H1 (cell line): ENCODE measurements at regions not wholly inside any gene's neighbourhood (a gene's known extent, or its start where the extent isn't known, plus 50 kb on each side); places are given as distances from the start of the nearest gene placed in this dataset.

Source experiments
- CTCF ChIA-PET: fragments of 300-600 bp; sonication (Branson Sonifier 250); formaldehyde crosslinking; loops from one replicate; lab custom pipeline; 2021; ENCODE audit not compliant: partially characterized antibody; lab: Charles Lee
- POLR2A ChIA-PET: fragments of 300-600 bp; sonication (Branson Sonifier 250); formaldehyde crosslinking; loops from one replicate; lab custom pipeline; 2021; ENCODE audit warnings: inconsistent platforms; ENCODE audit not compliant: partially characterized antibody; lab: Charles Lee
- DNase-seq, 2 experiments: peaks; one replicate each; pipeline versions ENCODE4 v3.0.0 to v3.0.0-alpha.2; 2010 to 2022; ENCODE audit warnings: low spot score in 2 of 2, low read depth in 1 of 2, mixed read lengths in 1 of 2
- FAIRE-seq: peaks from 2 replicates; lab custom pipeline; 2011; peaks lifted over from hg19 to GRCh38; lab: Jason Lieb, UNC
- H2AFZ ChIP-seq: 2 replicates; pipeline ENCODE4 v1.8.1; 2012; ENCODE audit warnings: low read length, inconsistent platforms
- H2AK5ac ChIP-seq: 2 replicates; pipeline ENCODE4 v1.6.1; 2013; ENCODE audit warnings: low read depth, low read length
- H2BK120ac ChIP-seq: replicated peaks from 2 replicates; pipeline ENCODE3; 2013; ENCODE audit warnings: low read depth, low read length, inconsistent platforms
- H2BK12ac ChIP-seq: 2 replicates; pipeline ENCODE4 v1.6.1; 2013; ENCODE audit warnings: low read depth, low read length
- H2BK15ac ChIP-seq: 2 replicates; pipeline ENCODE4 v1.6.1; 2013; ENCODE audit warnings: low read length
- H2BK20ac ChIP-seq: 2 replicates; pipeline ENCODE4 v1.6.1; 2013; ENCODE audit warnings: low read length
- H2BK5ac ChIP-seq: 2 replicates; pipeline ENCODE4 v1.6.1; 2013; ENCODE audit warnings: low read depth, low read length
- H3K14ac ChIP-seq: 2 replicates; pipeline ENCODE4 v1.6.1; 2013; ENCODE audit warnings: inconsistent platforms; ENCODE audit not compliant: insufficient read length
- H3K18ac ChIP-seq: 2 replicates; pipeline ENCODE4 v1.6.1; 2013; ENCODE audit warnings: low read length; ENCODE audit errors: extremely low read depth
- H3K23ac ChIP-seq: 2 replicates; pipeline ENCODE4 v1.6.1; 2013; ENCODE audit warnings: inconsistent platforms; ENCODE audit not compliant: insufficient read length
- H3K23me2 ChIP-seq: 2 replicates; pipeline ENCODE4 v1.6.1; 2013; ENCODE audit warnings: low read depth, low read length
- H3K27ac ChIP-seq: 2 replicates; pipeline ENCODE4 v1.6.1; 2011; ENCODE audit warnings: low read depth, low read length, inconsistent platforms
- H3K27me3 ChIP-seq, 4 experiments: replicated peaks in 1 of 4; 1 replicate in 1 of 4; 2 replicates in 3 of 4; pipeline versions ENCODE4 v1.6.1 to v1.8.1; 2011 to 2013; ENCODE audit warnings: low read length in 3 of 4, mild to moderate bottlenecking in 3 of 4, inconsistent platforms in 2 of 4, mixed read lengths in 2 of 4, moderate library complexity in 1 of 4; ENCODE audit not compliant: control insufficient read depth in 3 of 4, insufficient read depth in 3 of 4; ENCODE audit errors: extremely low read depth in 1 of 4
- H3K36me3 ChIP-seq, 4 experiments: 2 replicates each; pipeline versions ENCODE4 v1.6.1 to v1.8.1; 2011 to 2013; ENCODE audit warnings: mild to moderate bottlenecking in 4 of 4, low read length in 3 of 4, moderate library complexity in 2 of 4, control low read depth in 1 of 4, inconsistent platforms in 1 of 4; ENCODE audit not compliant: insufficient read depth in 4 of 4, control insufficient read depth in 2 of 4
- H3K4ac ChIP-seq: replicated peaks from 2 replicates; pipeline ENCODE3; 2013; ENCODE audit warnings: low read length, low read depth, mixed read lengths, inconsistent platforms; ENCODE audit not compliant: insufficient read length
- H3K4me1 ChIP-seq, 4 experiments: replicated peaks in 1 of 4; 1 replicate in 1 of 4; 2 replicates in 3 of 4; pipeline versions ENCODE4 v1.6.1 to v1.8.1; 2011 to 2013; ENCODE audit warnings: low read length in 3 of 4, inconsistent platforms in 2 of 4, mixed read lengths in 1 of 4; ENCODE audit not compliant: insufficient read depth in 4 of 4, control insufficient read depth in 3 of 4
- H3K4me2 ChIP-seq, 2 experiments: 2 replicates each; pipeline versions ENCODE4 v1.6.1 to v1.8.1; 2011 to 2013; ENCODE audit warnings: low read depth in 2 of 2, low read length in 2 of 2, control low read depth in 1 of 2, inconsistent platforms in 1 of 2, mild to moderate bottlenecking in 1 of 2; ENCODE audit not compliant: insufficient read depth in 1 of 2
- H3K4me3 ChIP-seq, 4 experiments: fragments of 200-600, 300-600 bp in 1 of 4; sonication (generic), shearing (Covaris generic), sonication (Bioruptor Twin) in 1 of 4; 2 replicates each; pipeline versions ENCODE4 v1.5.1 to v1.8.1; 2011 to 2016; ENCODE audit warnings: low read length in 4 of 4, low read depth in 3 of 4, control low read depth in 2 of 4, inconsistent platforms in 2 of 4, mild to moderate bottlenecking in 2 of 4, mixed read lengths in 1 of 4, moderate library complexity in 1 of 4; ENCODE audit not compliant: insufficient read depth in 2 of 4; ENCODE audit errors: extremely low read depth in 1 of 4
- H3K56ac ChIP-seq: replicated peaks from 2 replicates; pipeline ENCODE3; 2013; ENCODE audit warnings: low read depth, mild to moderate bottlenecking, mixed read lengths, low read length, inconsistent platforms; ENCODE audit not compliant: insufficient read length
- H3K79me1 ChIP-seq: 2 replicates; pipeline ENCODE4 v1.6.1; 2013; ENCODE audit warnings: low read depth, low read length, control low read depth
- H3K79me2 ChIP-seq, 2 experiments: 2 replicates each; pipeline versions ENCODE4 v1.6.1 to v1.8.1; 2012 to 2013; ENCODE audit warnings: low read length in 2 of 2, mild to moderate bottlenecking in 2 of 2, inconsistent platforms in 1 of 2; ENCODE audit not compliant: insufficient read depth in 2 of 2, control insufficient read depth in 1 of 2
- H3K9ac ChIP-seq, 4 experiments: replicated peaks in 1 of 4; 1 replicate in 1 of 4; 2 replicates in 3 of 4; pipeline versions ENCODE4 v1.6.1 to v1.8.1; 2011 to 2013; ENCODE audit warnings: low read depth in 3 of 4, low read length in 3 of 4, control low read depth in 2 of 4, mild to moderate bottlenecking in 2 of 4, moderate library complexity in 2 of 4, inconsistent platforms in 1 of 4; ENCODE audit errors: extremely low read depth in 1 of 4
- H3K9me3 ChIP-seq, 2 experiments: 2 replicates each; pipeline versions ENCODE4 v1.6.1 to v1.8.1; 2012 to 2013; ENCODE audit warnings: mild to moderate bottlenecking in 2 of 2, moderate library complexity in 2 of 2, control low read depth in 1 of 2, inconsistent platforms in 1 of 2, low read depth in 1 of 2, low read length in 1 of 2, mixed read lengths in 1 of 2; ENCODE audit not compliant: insufficient read depth in 2 of 2
- H4K20me1 ChIP-seq, 2 experiments: replicated peaks in 1 of 2; 2 replicates each; pipeline versions ENCODE3 to v1.8.1; 2011 to 2013; ENCODE audit warnings: inconsistent platforms in 2 of 2, low read length in 2 of 2, mild to moderate bottlenecking in 1 of 2; ENCODE audit not compliant: insufficient read depth in 2 of 2, control insufficient read depth in 1 of 2
- H4K5ac ChIP-seq: 2 replicates; pipeline ENCODE4 v1.6.1; 2013; ENCODE audit warnings: low read length, low read depth, mixed read lengths, inconsistent platforms; ENCODE audit not compliant: insufficient read length
- H4K8ac ChIP-seq: 2 replicates; pipeline ENCODE4 v1.8.0; 2013; ENCODE audit warnings: mild to moderate bottlenecking, moderate library complexity, low read length, inconsistent platforms; ENCODE audit not compliant: insufficient read depth; ENCODE audit errors: extremely low read depth
- H4K91ac ChIP-seq: replicated peaks from 2 replicates; pipeline ENCODE3; 2013; ENCODE audit warnings: low read length, mixed read lengths, inconsistent platforms; ENCODE audit not compliant: insufficient read length
- ASH2L ChIP-seq: fragments of 200-600, 300-600 bp; sonication (generic); IDR thresholded peaks from one replicate; pipeline ENCODE4 v1.7.1; 2017; ENCODE audit warnings: low read length
- CHD2 ChIP-seq: IDR thresholded peaks from 2 replicates; pipeline ENCODE4 v1.6.1; 2012; ENCODE audit warnings: low read length, improper control_type of control experiment
- EZH2 ChIP-seq: fragments of 200-600 bp; sonication (generic); IDR thresholded peaks from 2 replicates; pipeline ENCODE4 v1.7.1; 2012; ENCODE audit warnings: low read depth, mild to moderate bottlenecking, moderate library complexity, low read length, inconsistent platforms; ENCODE audit not compliant: severe bottlenecking
- GABPA ChIP-seq: IDR thresholded peaks from 2 replicates; pipeline ENCODE4 v1.6.1; 2011; ENCODE audit warnings: mild to moderate bottlenecking, low read length, moderate library complexity, borderline replicate concordance; ENCODE audit not compliant: insufficient read depth
- POLR2AphosphoS5 ChIP-seq: IDR thresholded peaks from 2 replicates; pipeline ENCODE4 v1.6.1; 2011; ENCODE audit warnings: low read depth, low read length
- RBBP5 ChIP-seq: IDR thresholded peaks from 2 replicates; pipeline ENCODE4 v1.7.1; 2012; ENCODE audit warnings: low read depth, mild to moderate bottlenecking, inconsistent platforms, low read length, moderate library complexity, borderline replicate concordance
- SP2 ChIP-seq: IDR thresholded peaks from 2 replicates; pipeline ENCODE4 v1.6.1; 2012; ENCODE audit warnings: mild to moderate bottlenecking, low read length, inconsistent platforms
- SP4 ChIP-seq: IDR thresholded peaks from 2 replicates; pipeline ENCODE4 v1.6.1; 2012; ENCODE audit warnings: low read length, inconsistent platforms
- YY1 ChIP-seq: IDR thresholded peaks from 2 replicates; pipeline ENCODE4 v1.6.1; 2011; ENCODE audit warnings: low read depth, mild to moderate bottlenecking, low read length
- WGBS, 2 experiments: shearing (Covaris generic) in 1 of 2; methylation state at CpG; one replicate each; pipeline versions ENCODE4 v1.1.6 to v1.1.7; 2013 to 2015; ENCODE audit warnings: low lambda C conversion rate in 2 of 2, mixed read lengths in 2 of 2, inconsistent platforms in 1 of 2, low coverage in 1 of 2, missing lambda C conversion rate in 1 of 2; ENCODE audit not compliant: insufficient replicate concordance in 2 of 2, insufficient coverage in 1 of 2, insufficient read length in 1 of 2; ENCODE audit errors: extremely low coverage in 1 of 2, missing lambda C conversion rate in 1 of 2; 5-methylcytosine and 5-hydroxymethylcytosine counted together
- TF ChIP-seq, protein P1 (sequence below): IDR thresholded peaks from 2 replicates; pipeline ENCODE4 v1.6.1; 2012; ENCODE audit warnings: inconsistent platforms

DNA sequence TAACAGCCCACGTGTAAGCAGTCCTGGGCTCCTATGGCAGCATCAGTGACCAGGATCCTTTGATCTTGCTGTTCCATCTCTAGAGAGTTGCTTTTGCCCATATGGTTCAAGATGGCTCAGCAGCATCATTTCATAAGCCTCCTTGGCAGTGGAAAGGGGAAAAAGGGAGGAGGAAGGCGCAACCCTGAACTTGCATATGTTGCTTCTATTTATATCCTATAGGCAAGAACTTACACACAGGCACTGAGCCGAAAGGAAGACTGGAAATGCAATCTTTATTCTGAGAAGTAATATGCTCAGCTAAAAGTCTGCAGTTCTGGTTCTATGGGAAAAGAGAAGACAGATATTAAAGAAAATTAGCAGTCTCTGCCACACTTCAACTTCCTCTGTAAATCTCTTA is 167.7 kb upstream of the PLXNC1 start:
- no peak overlapping the region for H2BK15ac ChIP-seq
- no peak overlapping the region for H4K5ac ChIP-seq
- no peaks in the 10 kb centered on the region for H3K9me3 ChIP-seq
- H2BK20ac ChIP-seq = no peak overlapping the region
- H3K27me3 ChIP-seq = no peaks in the 10 kb centered on the region
- H4K8ac ChIP-seq = no peak overlapping the region
- FAIRE-seq (no peak), DNase-seq (no peak)
- H3K4me3 ChIP-seq = no peak overlapping the region
- H3K4me2 ChIP-seq = no peak overlapping the region
- H4K20me1 ChIP-seq = no peaks in the 10 kb centered on the region
- no peaks in the 10 kb centered on the region for H3K36me3 ChIP-seq
- no peak overlapping the region for H3K23ac ChIP-seq
- no peaks in the 10 kb centered on the region for H3K23me2 ChIP-seq
- no peak overlapping the region for H2AK5ac ChIP-seq
- H3K14ac ChIP-seq = no peak overlapping the region
- no peak for TF ChIP-seq RBBP5
- TF ChIP-seq SP2 = no peak
- no peak for TF ChIP-seq GABPA
- TF ChIP-seq ASH2L = no peak
- TF ChIP-seq YY1 = no peak
- TF ChIP-seq, protein P1, sequence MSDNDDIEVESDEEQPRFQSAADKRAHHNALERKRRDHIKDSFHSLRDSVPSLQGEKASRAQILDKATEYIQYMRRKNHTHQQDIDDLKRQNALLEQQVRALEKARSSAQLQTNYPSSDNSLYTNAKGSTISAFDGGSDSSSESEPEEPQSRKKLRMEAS = no peak
- TF ChIP-seq CHD2 = no peak
- no peak for TF ChIP-seq EZH2
- TF ChIP-seq SP4 = no peak
- no peak for TF ChIP-seq POLR2AphosphoS5
- no peak overlapping the region for H3K4ac ChIP-seq
- no peak overlapping the region for H2AFZ ChIP-seq
- no peak overlapping the region for H2BK12ac ChIP-seq
- H3K79me1 ChIP-seq = no peaks in the 10 kb centered on the region
- no peak overlapping the region for H3K27ac ChIP-seq
- H3K18ac ChIP-seq = no peak overlapping the region
- H3K9ac ChIP-seq = no peak overlapping the region
- H3K4me1 ChIP-seq = peaks cover 0 to 5% (median 3%) of the 10 kb centered on the region in 4 experiments; a peak in 3 of 7 replicates
- CTCF ChIA-PET = interaction anchor here (0.8 to 7.8 kb wide), 5 partner anchors 11 to 442 kb away, joined by 3 to 56 read pairs (median 3); no protein-coding TSS in a partner anchor
- POLR2A ChIA-PET = no interaction called here
- no peak overlapping the region for H4K91ac ChIP-seq
- no peaks in the 10 kb centered on the region for H3K79me2 ChIP-seq
- H3K56ac ChIP-seq = no peak overlapping the region
- H2BK120ac ChIP-seq = no peak overlapping the region
- H2BK5ac ChIP-seq = no peak overlapping the region
- WGBS, 2 experiments = 82% methylated on average over 3 of the region's 3 CpGs; no CpG with 5 or more reads in 1 of the 2 experiments
